ENCODE measurements at regions not wholly inside any gene's neighbourhood (a gene's known extent, or its start where the extent isn't known, plus 50 kb on each side); places are given as distances from the start of the nearest gene placed in this dataset.

DNA sequence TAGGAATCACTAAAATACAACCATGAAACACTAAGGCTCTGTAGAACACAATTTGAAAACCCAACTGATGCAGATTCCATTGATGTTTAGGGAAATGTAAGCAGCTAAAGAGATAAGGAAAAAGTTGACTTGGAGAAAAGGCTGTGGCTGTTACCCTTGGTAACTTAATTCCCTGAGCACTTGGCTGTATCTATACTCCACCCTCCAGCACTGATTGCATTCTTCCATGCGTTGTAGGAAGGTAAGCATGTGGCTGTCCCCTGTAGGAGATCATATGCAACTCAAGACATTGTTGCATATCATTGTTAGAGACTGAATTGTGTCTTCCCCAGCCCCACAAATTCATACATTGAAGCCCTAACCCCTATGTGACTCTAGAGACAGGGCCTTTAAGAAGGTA is 184.5 kb downstream of the CEMIP2 start:
- TF ChIP-seq, protein P1, sequence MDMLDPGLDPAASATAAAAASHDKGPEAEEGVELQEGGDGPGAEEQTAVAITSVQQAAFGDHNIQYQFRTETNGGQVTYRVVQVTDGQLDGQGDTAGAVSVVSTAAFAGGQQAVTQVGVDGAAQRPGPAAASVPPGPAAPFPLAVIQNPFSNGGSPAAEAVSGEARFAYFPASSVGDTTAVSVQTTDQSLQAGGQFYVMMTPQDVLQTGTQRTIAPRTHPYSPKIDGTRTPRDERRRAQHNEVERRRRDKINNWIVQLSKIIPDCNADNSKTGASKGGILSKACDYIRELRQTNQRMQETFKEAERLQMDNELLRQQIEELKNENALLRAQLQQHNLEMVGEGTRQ (IDR thresholded peaks at IDR 0.05; ENCODE audit: low read length), result no peak
- TF ChIP-seq GTF2F1 (IDR thresholded peaks at IDR 0.05; ENCODE audit: borderline replicate concordance, low read depth, low read length) (no peak), POLR2A (IDR thresholded peaks at IDR 0.05; ENCODE audit: control extremely low read depth in 1 of 2, low read depth in 2 of 2, low read length in 2 of 2) (no peak), TAF1 (IDR thresholded peaks at IDR 0.05; ENCODE audit: low read depth, low read length) (no peak), EZH2 (IDR thresholded peaks at IDR 0.05; ENCODE audit: low read depth, low read length, severe bottlenecking) (no peak), RFX5 (IDR thresholded peaks at IDR 0.05; ENCODE audit: borderline replicate concordance, low read depth, low read length) (no peak), ZNF274 (IDR thresholded peaks at IDR 0.05; ENCODE audit: borderline replicate concordance, extremely low read depth, low read length) (no peak), KDM5A (IDR thresholded peaks at IDR 0.05; ENCODE audit: low read length) (no peak)
- TF ChIP-seq, protein P2, sequence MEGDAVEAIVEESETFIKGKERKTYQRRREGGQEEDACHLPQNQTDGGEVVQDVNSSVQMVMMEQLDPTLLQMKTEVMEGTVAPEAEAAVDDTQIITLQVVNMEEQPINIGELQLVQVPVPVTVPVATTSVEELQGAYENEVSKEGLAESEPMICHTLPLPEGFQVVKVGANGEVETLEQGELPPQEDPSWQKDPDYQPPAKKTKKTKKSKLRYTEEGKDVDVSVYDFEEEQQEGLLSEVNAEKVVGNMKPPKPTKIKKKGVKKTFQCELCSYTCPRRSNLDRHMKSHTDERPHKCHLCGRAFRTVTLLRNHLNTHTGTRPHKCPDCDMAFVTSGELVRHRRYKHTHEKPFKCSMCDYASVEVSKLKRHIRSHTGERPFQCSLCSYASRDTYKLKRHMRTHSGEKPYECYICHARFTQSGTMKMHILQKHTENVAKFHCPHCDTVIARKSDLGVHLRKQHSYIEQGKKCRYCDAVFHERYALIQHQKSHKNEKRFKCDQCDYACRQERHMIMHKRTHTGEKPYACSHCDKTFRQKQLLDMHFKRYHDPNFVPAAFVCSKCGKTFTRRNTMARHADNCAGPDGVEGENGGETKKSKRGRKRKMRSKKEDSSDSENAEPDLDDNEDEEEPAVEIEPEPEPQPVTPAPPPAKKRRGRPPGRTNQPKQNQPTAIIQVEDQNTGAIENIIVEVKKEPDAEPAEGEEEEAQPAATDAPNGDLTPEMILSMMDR (IDR thresholded peaks at IDR 0.05; ENCODE audit: control extremely low read depth in 1 of 3, insufficient read depth in 1 of 3, low read depth in 1 of 3, low read length in 3 of 3), result no peak
- TF ChIP-seq, protein P3, sequence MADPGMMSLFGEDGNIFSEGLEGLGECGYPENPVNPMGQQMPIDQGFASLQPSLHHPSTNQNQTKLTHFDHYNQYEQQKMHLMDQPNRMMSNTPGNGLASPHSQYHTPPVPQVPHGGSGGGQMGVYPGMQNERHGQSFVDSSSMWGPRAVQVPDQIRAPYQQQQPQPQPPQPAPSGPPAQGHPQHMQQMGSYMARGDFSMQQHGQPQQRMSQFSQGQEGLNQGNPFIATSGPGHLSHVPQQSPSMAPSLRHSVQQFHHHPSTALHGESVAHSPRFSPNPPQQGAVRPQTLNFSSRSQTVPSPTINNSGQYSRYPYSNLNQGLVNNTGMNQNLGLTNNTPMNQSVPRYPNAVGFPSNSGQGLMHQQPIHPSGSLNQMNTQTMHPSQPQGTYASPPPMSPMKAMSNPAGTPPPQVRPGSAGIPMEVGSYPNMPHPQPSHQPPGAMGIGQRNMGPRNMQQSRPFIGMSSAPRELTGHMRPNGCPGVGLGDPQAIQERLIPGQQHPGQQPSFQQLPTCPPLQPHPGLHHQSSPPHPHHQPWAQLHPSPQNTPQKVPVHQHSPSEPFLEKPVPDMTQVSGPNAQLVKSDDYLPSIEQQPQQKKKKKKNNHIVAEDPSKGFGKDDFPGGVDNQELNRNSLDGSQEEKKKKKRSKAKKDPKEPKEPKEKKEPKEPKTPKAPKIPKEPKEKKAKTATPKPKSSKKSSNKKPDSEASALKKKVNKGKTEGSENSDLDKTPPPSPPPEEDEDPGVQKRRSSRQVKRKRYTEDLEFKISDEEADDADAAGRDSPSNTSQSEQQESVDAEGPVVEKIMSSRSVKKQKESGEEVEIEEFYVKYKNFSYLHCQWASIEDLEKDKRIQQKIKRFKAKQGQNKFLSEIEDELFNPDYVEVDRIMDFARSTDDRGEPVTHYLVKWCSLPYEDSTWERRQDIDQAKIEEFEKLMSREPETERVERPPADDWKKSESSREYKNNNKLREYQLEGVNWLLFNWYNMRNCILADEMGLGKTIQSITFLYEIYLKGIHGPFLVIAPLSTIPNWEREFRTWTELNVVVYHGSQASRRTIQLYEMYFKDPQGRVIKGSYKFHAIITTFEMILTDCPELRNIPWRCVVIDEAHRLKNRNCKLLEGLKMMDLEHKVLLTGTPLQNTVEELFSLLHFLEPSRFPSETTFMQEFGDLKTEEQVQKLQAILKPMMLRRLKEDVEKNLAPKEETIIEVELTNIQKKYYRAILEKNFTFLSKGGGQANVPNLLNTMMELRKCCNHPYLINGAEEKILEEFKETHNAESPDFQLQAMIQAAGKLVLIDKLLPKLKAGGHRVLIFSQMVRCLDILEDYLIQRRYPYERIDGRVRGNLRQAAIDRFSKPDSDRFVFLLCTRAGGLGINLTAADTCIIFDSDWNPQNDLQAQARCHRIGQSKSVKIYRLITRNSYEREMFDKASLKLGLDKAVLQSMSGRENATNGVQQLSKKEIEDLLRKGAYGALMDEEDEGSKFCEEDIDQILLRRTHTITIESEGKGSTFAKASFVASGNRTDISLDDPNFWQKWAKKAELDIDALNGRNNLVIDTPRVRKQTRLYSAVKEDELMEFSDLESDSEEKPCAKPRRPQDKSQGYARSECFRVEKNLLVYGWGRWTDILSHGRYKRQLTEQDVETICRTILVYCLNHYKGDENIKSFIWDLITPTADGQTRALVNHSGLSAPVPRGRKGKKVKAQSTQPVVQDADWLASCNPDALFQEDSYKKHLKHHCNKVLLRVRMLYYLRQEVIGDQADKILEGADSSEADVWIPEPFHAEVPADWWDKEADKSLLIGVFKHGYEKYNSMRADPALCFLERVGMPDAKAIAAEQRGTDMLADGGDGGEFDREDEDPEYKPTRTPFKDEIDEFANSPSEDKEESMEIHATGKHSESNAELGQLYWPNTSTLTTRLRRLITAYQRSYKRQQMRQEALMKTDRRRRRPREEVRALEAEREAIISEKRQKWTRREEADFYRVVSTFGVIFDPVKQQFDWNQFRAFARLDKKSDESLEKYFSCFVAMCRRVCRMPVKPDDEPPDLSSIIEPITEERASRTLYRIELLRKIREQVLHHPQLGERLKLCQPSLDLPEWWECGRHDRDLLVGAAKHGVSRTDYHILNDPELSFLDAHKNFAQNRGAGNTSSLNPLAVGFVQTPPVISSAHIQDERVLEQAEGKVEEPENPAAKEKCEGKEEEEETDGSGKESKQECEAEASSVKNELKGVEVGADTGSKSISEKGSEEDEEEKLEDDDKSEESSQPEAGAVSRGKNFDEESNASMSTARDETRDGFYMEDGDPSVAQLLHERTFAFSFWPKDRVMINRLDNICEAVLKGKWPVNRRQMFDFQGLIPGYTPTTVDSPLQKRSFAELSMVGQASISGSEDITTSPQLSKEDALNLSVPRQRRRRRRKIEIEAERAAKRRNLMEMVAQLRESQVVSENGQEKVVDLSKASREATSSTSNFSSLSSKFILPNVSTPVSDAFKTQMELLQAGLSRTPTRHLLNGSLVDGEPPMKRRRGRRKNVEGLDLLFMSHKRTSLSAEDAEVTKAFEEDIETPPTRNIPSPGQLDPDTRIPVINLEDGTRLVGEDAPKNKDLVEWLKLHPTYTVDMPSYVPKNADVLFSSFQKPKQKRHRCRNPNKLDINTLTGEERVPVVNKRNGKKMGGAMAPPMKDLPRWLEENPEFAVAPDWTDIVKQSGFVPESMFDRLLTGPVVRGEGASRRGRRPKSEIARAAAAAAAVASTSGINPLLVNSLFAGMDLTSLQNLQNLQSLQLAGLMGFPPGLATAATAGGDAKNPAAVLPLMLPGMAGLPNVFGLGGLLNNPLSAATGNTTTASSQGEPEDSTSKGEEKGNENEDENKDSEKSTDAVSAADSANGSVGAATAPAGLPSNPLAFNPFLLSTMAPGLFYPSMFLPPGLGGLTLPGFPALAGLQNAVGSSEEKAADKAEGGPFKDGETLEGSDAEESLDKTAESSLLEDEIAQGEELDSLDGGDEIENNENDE (IDR thresholded peaks at IDR 0.05; ENCODE audit: insufficient replicate concordance, low read length), result no peak
